H1 (cell line): ENCODE measurements at regions not wholly inside any gene's neighbourhood (a gene's known extent, or its start where the extent isn't known, plus 50 kb on each side); places are given as distances from the start of the nearest gene placed in this dataset.

Experiments
- CTCF ChIA-PET: fragments of 300-600 bp; sonication (Branson Sonifier 250); formaldehyde crosslinking; loops from one replicate; lab custom pipeline; 2021; ENCODE audit not compliant: partially characterized antibody; lab: Charles Lee
- POLR2A ChIA-PET: fragments of 300-600 bp; sonication (Branson Sonifier 250); formaldehyde crosslinking; loops from one replicate; lab custom pipeline; 2021; ENCODE audit warnings: inconsistent platforms; ENCODE audit not compliant: partially characterized antibody; lab: Charles Lee
- DNase-seq, 2 experiments: peaks; one replicate each; pipeline versions ENCODE4 v3.0.0 to v3.0.0-alpha.2; 2010 to 2022; ENCODE audit warnings: low spot score in 2 of 2, low read depth in 1 of 2, mixed read lengths in 1 of 2
- FAIRE-seq: peaks from 2 replicates; lab custom pipeline; 2011; peaks lifted over from hg19 to GRCh38; lab: Jason Lieb, UNC
- H2AFZ ChIP-seq: 2 replicates; pipeline ENCODE4 v1.8.1; 2012; ENCODE audit warnings: low read length, inconsistent platforms
- H2AK5ac ChIP-seq: 2 replicates; pipeline ENCODE4 v1.6.1; 2013; ENCODE audit warnings: low read depth, low read length
- H2BK120ac ChIP-seq: replicated peaks from 2 replicates; pipeline ENCODE3; 2013; ENCODE audit warnings: low read depth, low read length, inconsistent platforms
- H2BK12ac ChIP-seq: 2 replicates; pipeline ENCODE4 v1.6.1; 2013; ENCODE audit warnings: low read depth, low read length
- H2BK15ac ChIP-seq: 2 replicates; pipeline ENCODE4 v1.6.1; 2013; ENCODE audit warnings: low read length
- H2BK20ac ChIP-seq: 2 replicates; pipeline ENCODE4 v1.6.1; 2013; ENCODE audit warnings: low read length
- H2BK5ac ChIP-seq: 2 replicates; pipeline ENCODE4 v1.6.1; 2013; ENCODE audit warnings: low read depth, low read length
- H3K14ac ChIP-seq: 2 replicates; pipeline ENCODE4 v1.6.1; 2013; ENCODE audit warnings: inconsistent platforms; ENCODE audit not compliant: insufficient read length
- H3K18ac ChIP-seq: 2 replicates; pipeline ENCODE4 v1.6.1; 2013; ENCODE audit warnings: low read length; ENCODE audit errors: extremely low read depth
- H3K23ac ChIP-seq: 2 replicates; pipeline ENCODE4 v1.6.1; 2013; ENCODE audit warnings: inconsistent platforms; ENCODE audit not compliant: insufficient read length
- H3K23me2 ChIP-seq: 2 replicates; pipeline ENCODE4 v1.6.1; 2013; ENCODE audit warnings: low read depth, low read length
- H3K27ac ChIP-seq: 2 replicates; pipeline ENCODE4 v1.6.1; 2011; ENCODE audit warnings: low read depth, low read length, inconsistent platforms
- H3K27me3 ChIP-seq, 4 experiments: replicated peaks in 1 of 4; 1 replicate in 1 of 4; 2 replicates in 3 of 4; pipeline versions ENCODE4 v1.6.1 to v1.8.1; 2011 to 2013; ENCODE audit warnings: low read length in 3 of 4, mild to moderate bottlenecking in 3 of 4, inconsistent platforms in 2 of 4, mixed read lengths in 2 of 4, moderate library complexity in 1 of 4; ENCODE audit not compliant: control insufficient read depth in 3 of 4, insufficient read depth in 3 of 4; ENCODE audit errors: extremely low read depth in 1 of 4
- H3K36me3 ChIP-seq, 4 experiments: 2 replicates each; pipeline versions ENCODE4 v1.6.1 to v1.8.1; 2011 to 2013; ENCODE audit warnings: mild to moderate bottlenecking in 4 of 4, low read length in 3 of 4, moderate library complexity in 2 of 4, control low read depth in 1 of 4, inconsistent platforms in 1 of 4; ENCODE audit not compliant: insufficient read depth in 4 of 4, control insufficient read depth in 2 of 4
- H3K4ac ChIP-seq: replicated peaks from 2 replicates; pipeline ENCODE3; 2013; ENCODE audit warnings: low read length, low read depth, mixed read lengths, inconsistent platforms; ENCODE audit not compliant: insufficient read length
- H3K4me1 ChIP-seq, 4 experiments: replicated peaks in 1 of 4; 1 replicate in 1 of 4; 2 replicates in 3 of 4; pipeline versions ENCODE4 v1.6.1 to v1.8.1; 2011 to 2013; ENCODE audit warnings: low read length in 3 of 4, inconsistent platforms in 2 of 4, mixed read lengths in 1 of 4; ENCODE audit not compliant: insufficient read depth in 4 of 4, control insufficient read depth in 3 of 4
- H3K4me2 ChIP-seq, 2 experiments: 2 replicates each; pipeline versions ENCODE4 v1.6.1 to v1.8.1; 2011 to 2013; ENCODE audit warnings: low read depth in 2 of 2, low read length in 2 of 2, control low read depth in 1 of 2, inconsistent platforms in 1 of 2, mild to moderate bottlenecking in 1 of 2; ENCODE audit not compliant: insufficient read depth in 1 of 2
- H3K4me3 ChIP-seq, 4 experiments: fragments of 200-600, 300-600 bp in 1 of 4; sonication (generic), shearing (Covaris generic), sonication (Bioruptor Twin) in 1 of 4; 2 replicates each; pipeline versions ENCODE4 v1.5.1 to v1.8.1; 2011 to 2016; ENCODE audit warnings: low read length in 4 of 4, low read depth in 3 of 4, control low read depth in 2 of 4, inconsistent platforms in 2 of 4, mild to moderate bottlenecking in 2 of 4, mixed read lengths in 1 of 4, moderate library complexity in 1 of 4; ENCODE audit not compliant: insufficient read depth in 2 of 4; ENCODE audit errors: extremely low read depth in 1 of 4
- H3K56ac ChIP-seq: replicated peaks from 2 replicates; pipeline ENCODE3; 2013; ENCODE audit warnings: low read depth, mild to moderate bottlenecking, mixed read lengths, low read length, inconsistent platforms; ENCODE audit not compliant: insufficient read length
- H3K79me1 ChIP-seq: 2 replicates; pipeline ENCODE4 v1.6.1; 2013; ENCODE audit warnings: low read depth, low read length, control low read depth
- H3K79me2 ChIP-seq, 2 experiments: 2 replicates each; pipeline versions ENCODE4 v1.6.1 to v1.8.1; 2012 to 2013; ENCODE audit warnings: low read length in 2 of 2, mild to moderate bottlenecking in 2 of 2, inconsistent platforms in 1 of 2; ENCODE audit not compliant: insufficient read depth in 2 of 2, control insufficient read depth in 1 of 2
- H3K9ac ChIP-seq, 4 experiments: replicated peaks in 1 of 4; 1 replicate in 1 of 4; 2 replicates in 3 of 4; pipeline versions ENCODE4 v1.6.1 to v1.8.1; 2011 to 2013; ENCODE audit warnings: low read depth in 3 of 4, low read length in 3 of 4, control low read depth in 2 of 4, mild to moderate bottlenecking in 2 of 4, moderate library complexity in 2 of 4, inconsistent platforms in 1 of 4; ENCODE audit errors: extremely low read depth in 1 of 4
- H3K9me3 ChIP-seq, 2 experiments: 2 replicates each; pipeline versions ENCODE4 v1.6.1 to v1.8.1; 2012 to 2013; ENCODE audit warnings: mild to moderate bottlenecking in 2 of 2, moderate library complexity in 2 of 2, control low read depth in 1 of 2, inconsistent platforms in 1 of 2, low read depth in 1 of 2, low read length in 1 of 2, mixed read lengths in 1 of 2; ENCODE audit not compliant: insufficient read depth in 2 of 2
- H4K20me1 ChIP-seq, 2 experiments: replicated peaks in 1 of 2; 2 replicates each; pipeline versions ENCODE3 to v1.8.1; 2011 to 2013; ENCODE audit warnings: inconsistent platforms in 2 of 2, low read length in 2 of 2, mild to moderate bottlenecking in 1 of 2; ENCODE audit not compliant: insufficient read depth in 2 of 2, control insufficient read depth in 1 of 2
- H4K5ac ChIP-seq: 2 replicates; pipeline ENCODE4 v1.6.1; 2013; ENCODE audit warnings: low read length, low read depth, mixed read lengths, inconsistent platforms; ENCODE audit not compliant: insufficient read length
- H4K8ac ChIP-seq: 2 replicates; pipeline ENCODE4 v1.8.0; 2013; ENCODE audit warnings: mild to moderate bottlenecking, moderate library complexity, low read length, inconsistent platforms; ENCODE audit not compliant: insufficient read depth; ENCODE audit errors: extremely low read depth
- H4K91ac ChIP-seq: replicated peaks from 2 replicates; pipeline ENCODE3; 2013; ENCODE audit warnings: low read length, mixed read lengths, inconsistent platforms; ENCODE audit not compliant: insufficient read length
- CTCF ChIP-seq, 3 experiments: IDR thresholded peaks; 1 replicate in 2 of 3; 2 replicates in 1 of 3; pipeline versions ENCODE4 v1.5.1 to v1.6.1; 2011; ENCODE audit warnings: low read length in 3 of 3, mild to moderate bottlenecking in 3 of 3, inconsistent platforms in 2 of 3, low read depth in 1 of 3, moderate library complexity in 1 of 3; ENCODE audit not compliant: insufficient read depth in 1 of 3; ENCODE audit errors: control extremely low read depth in 1 of 3
- HDAC6 ChIP-seq: IDR thresholded peaks from one replicate; pipeline ENCODE4 v1.7.1; 2012; ENCODE audit warnings: low read depth, mild to moderate bottlenecking, inconsistent platforms, low read length, moderate library complexity
- RAD21 ChIP-seq, 2 experiments: IDR thresholded peaks in 1 of 2; conservative IDR thresholded peaks in 1 of 2; 2 replicates each; pipeline ENCODE4 v1.6.1; 2011; ENCODE audit warnings: low read depth in 2 of 2, low read length in 2 of 2, improper control_type of control experiment in 1 of 2, inconsistent platforms in 1 of 2, mild to moderate bottlenecking in 1 of 2, moderate library complexity in 1 of 2
- YY1 ChIP-seq: IDR thresholded peaks from 2 replicates; pipeline ENCODE4 v1.6.1; 2011; ENCODE audit warnings: low read depth, mild to moderate bottlenecking, low read length
- WGBS, 2 experiments: shearing (Covaris generic) in 1 of 2; methylation state at CpG; one replicate each; pipeline versions ENCODE4 v1.1.6 to v1.1.7; 2013 to 2015; ENCODE audit warnings: low lambda C conversion rate in 2 of 2, mixed read lengths in 2 of 2, inconsistent platforms in 1 of 2, low coverage in 1 of 2, missing lambda C conversion rate in 1 of 2; ENCODE audit not compliant: insufficient replicate concordance in 2 of 2, insufficient coverage in 1 of 2, insufficient read length in 1 of 2; ENCODE audit errors: extremely low coverage in 1 of 2, missing lambda C conversion rate in 1 of 2; 5-methylcytosine and 5-hydroxymethylcytosine counted together

DNA sequence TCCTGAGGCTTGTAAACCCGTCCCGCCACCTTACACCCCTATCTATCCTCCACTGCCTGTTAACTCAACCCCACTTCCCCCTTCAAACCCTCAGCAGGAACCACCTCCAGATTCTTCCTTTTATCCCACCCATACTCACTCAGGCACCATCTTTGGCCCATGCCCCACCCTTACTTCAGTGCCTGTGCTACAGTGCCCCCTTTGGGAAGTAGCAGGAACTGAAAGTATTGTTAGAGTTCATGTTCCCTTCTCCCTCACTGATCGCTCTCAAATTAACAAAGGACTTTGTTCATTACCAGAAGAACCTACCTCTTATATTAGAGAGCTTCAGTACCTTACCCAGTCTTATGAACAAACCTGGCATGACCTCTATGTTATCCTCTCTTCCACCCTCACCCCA is 92.2 kb upstream of the MOCS2 start:
- no peak overlapping the region for H3K9ac ChIP-seq
- no peaks in the 10 kb centered on the region; the same call in 1 of the 2 replicates for H3K23me2 ChIP-seq
- no peak overlapping the region for H3K56ac ChIP-seq
- no peak overlapping the region for H3K14ac ChIP-seq
- H3K27ac ChIP-seq = no peak overlapping the region
- H2AK5ac ChIP-seq = no peak overlapping the region
- H2BK5ac ChIP-seq = no peak overlapping the region
- H3K9me3 ChIP-seq = no peaks in the 10 kb centered on the region
- ChIA-PET POLR2A (no interaction called here), CTCF (interaction anchor here (0.8 to 1.1 kb wide), 3 partner anchors 15 to 137 kb away, joined by 3 to 4 read pairs (median 4); no protein-coding TSS in a partner anchor)
- no peaks in the 10 kb centered on the region for H3K79me1 ChIP-seq
- no peak overlapping the region for H2BK20ac ChIP-seq
- 94% methylated on average over 3 of the region's 3 CpGs; no CpG with 5 or more reads in 1 of the 2 experiments for WGBS, 2 experiments
- H4K5ac ChIP-seq = no peak overlapping the region
- H3K79me2 ChIP-seq = no peaks in the 10 kb centered on the region
- H3K4me1 ChIP-seq = no peaks in the 10 kb centered on the region
- no peaks in the 10 kb centered on the region for H3K36me3 ChIP-seq
- H4K20me1 ChIP-seq = no peaks in the 10 kb centered on the region
- no peaks in the 10 kb centered on the region for H3K27me3 ChIP-seq
- no peak overlapping the region for H4K8ac ChIP-seq
- no peak overlapping the region for H2BK120ac ChIP-seq
- no peak overlapping the region for H3K4me3 ChIP-seq
- no peak for FAIRE-seq
- H3K4me2 ChIP-seq = no peak overlapping the region
- H3K4ac ChIP-seq = no peak overlapping the region
- H2BK15ac ChIP-seq = no peak overlapping the region
- no peak overlapping the region for H3K18ac ChIP-seq
- no peak overlapping the region for H4K91ac ChIP-seq
- H3K23ac ChIP-seq = no peak overlapping the region
- H2AFZ ChIP-seq = no peak overlapping the region
- no peak for TF ChIP-seq HDAC6
- TF ChIP-seq CTCF (IDR thresholded peaks at IDR 0.05; ENCODE audit: control extremely low read depth in 1 of 3, insufficient read depth in 1 of 3, low read depth in 1 of 3, low read length in 3 of 3) = peak; percentile 29 to 62 (median 44)
- 0 out of 2 replicates have a peak, but pooled peaks have one; percentile 29 for TF ChIP-seq YY1
- peak; percentile 54 to 65 for TF ChIP-seq RAD21 (IDR thresholded peaks at IDR 0.05 in 1 of 2, conservative IDR thresholded peaks at IDR 0.05 in 1 of 2; ENCODE audit: low read depth in 2 of 2, low read length in 2 of 2)
- DNase-seq = no peak
- no peak overlapping the region for H2BK12ac ChIP-seq
